ENCODE measurements at regions not wholly inside any gene's neighbourhood (a gene's known extent, or its start where the extent isn't known, plus 50 kb on each side); places are given as distances from the start of the nearest gene placed in this dataset.
"Not testable (repeated sequence)": the region's sequence is repeated elsewhere in the genome, so short reads cannot be mapped to it uniquely, and the experiment has no call there.

GRCh38 chr13:65825039-65825438 lies 1405.1 kb downstream of the PCDH9 start:
- DNase-seq (ENCODE audit: low read depth in 2 of 2) = no peak

DNA sequence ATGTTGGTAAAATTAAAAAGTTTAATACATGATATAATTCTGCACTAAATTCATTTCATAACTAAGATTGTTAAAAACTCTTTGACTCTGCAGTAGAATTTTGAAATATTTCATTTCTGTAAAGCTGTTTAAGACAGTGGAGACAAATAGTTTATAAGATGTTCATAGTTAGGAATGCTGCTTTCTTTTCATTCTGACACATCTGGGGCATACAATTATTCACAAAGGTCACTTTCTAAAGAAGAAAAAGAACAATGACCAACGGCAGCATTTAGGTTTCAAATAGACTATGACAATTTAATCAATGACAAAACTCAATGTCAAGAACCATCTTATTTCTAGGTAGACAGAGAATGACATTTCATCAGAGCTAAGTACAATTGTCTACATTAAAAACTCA lies 1422.1 kb downstream of the PCDH9 start:
- DNase-seq (ENCODE audit: low read depth in 2 of 2) = no peak

- DNase-seq (ENCODE audit: low read depth in 2 of 2) = no peak
These were observed 1426.4 kb downstream of the PCDH9 start for GRCh38 chr13:65803530-65804392.

DNA sequence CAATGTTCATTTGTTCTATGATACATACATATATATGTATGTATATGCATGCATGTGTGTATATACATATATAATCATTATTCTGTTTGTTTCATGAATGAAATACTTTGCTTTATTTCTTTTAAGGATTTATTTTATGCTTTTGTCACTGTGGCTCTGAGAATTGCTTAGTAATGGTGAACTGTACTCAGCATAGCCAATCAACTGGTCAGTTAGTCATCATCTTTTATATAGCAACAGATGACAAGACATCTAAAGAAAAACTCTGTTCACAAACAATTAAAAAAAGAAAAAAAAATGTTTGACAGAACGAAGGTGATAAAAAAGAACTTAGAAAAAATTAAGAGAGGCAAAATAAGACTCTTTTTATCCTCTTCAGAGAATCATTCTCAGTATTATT lies 1440.3 kb downstream of the PCDH9 start:
- DNase-seq (ENCODE audit: low read depth in 2 of 2) = no peak

DNA sequence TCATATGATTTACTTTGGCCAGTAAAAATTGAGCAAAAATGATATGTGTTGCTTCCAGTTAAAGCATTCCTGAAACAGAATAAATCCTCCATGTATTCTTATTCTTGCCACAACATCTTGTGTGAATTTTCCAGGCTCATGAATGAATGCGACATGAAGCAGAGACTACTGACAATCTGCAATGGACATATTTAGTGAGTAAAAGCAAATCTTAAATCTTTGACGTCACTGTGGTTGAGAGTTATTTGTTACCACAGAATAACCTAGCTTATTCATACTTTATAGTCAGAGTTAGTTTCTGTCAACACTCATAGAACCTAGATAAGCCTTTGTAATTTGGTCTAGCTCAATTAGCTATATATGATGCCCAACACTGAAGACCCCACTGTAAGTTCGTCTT lies 1443.1 kb downstream of the PCDH9 start:
- DNase-seq (ENCODE audit: low read depth in 2 of 2) = no peak

DNA sequence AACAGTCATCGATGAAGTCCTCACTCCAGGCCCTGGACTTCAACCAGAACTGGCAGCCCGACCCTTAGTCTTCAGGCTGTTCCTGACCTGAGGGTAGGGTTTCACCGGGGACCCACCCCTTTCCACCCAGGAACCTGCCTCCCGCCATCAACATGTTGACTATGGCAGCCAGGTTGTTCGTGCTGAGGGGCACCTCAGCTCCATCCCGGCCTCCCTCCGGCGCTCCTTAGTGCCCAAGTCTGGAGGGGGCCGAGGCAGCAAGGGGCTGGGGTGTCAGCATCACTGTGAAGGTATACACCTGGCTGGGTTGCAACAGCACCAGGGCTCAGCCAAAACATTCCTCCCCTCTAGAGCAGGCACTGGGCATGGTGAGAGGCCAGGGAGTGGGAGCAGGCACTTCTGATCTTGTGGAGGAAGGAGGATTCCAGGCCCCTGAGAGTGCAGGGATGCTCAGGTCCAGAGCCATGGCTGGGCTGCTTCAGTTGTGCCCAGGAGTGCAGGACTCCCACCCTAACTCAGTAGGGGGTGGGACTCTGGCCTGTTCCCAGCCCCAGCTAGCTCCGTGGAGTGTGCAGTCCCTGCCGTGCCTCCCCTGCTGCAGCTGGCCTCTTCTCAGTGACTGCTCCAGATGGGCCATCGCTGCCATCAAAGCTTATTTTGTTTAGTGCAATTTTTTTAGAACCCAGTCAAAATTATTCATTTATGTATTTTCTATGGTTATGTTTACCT lies 1445.9 kb downstream of the PCDH9 start:
- DNase-seq (ENCODE audit: low read depth in 2 of 2) = no peak

GRCh38 chr13:65783383-65783782 lies 1446.8 kb downstream of the PCDH9 start:
- no peak for DNase-seq (ENCODE audit: low read depth in 2 of 2)

DNA sequence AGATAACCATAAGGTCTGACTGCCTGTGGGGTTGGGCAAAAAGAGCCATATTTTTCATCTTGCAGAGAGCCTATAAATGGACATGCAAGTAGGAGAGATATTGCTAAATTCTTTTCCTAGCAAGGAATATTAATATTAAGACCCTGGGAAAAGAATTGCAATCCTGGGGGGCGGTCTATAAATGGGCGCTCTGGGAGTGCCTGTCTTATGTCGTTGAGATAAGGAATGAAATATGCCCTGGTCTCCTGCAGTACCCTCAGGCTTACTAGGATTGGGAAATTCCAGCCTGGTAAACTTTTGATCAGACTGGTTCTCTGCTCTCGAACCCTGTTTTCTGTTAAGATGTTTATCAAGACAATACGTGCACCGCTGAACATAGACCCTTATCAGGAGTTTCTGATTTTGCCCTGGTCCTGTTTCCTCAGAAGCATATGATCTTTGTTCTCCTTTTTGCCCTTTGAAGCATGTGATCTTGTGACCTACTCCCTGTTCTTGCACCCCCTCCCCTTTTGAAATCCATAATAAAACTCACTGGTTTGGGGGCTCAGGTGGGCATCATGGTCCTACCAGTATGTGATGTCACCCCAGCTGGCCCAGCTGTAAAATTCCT lies 1458.3 kb downstream of the PCDH9 start:
- not testable (repeated sequence) for DNase-seq (ENCODE audit: low read depth in 2 of 2)

- no peak for DNase-seq (ENCODE audit: low read depth in 2 of 2)
These were observed 1461.6 kb downstream of the PCDH9 start for GRCh38 chr13:65768545-65768944.

- no peak for DNase-seq (ENCODE audit: low read depth in 2 of 2)
These were observed 1466.3 kb downstream of the PCDH9 start for GRCh38 chr13:65763811-65764210.

DNA sequence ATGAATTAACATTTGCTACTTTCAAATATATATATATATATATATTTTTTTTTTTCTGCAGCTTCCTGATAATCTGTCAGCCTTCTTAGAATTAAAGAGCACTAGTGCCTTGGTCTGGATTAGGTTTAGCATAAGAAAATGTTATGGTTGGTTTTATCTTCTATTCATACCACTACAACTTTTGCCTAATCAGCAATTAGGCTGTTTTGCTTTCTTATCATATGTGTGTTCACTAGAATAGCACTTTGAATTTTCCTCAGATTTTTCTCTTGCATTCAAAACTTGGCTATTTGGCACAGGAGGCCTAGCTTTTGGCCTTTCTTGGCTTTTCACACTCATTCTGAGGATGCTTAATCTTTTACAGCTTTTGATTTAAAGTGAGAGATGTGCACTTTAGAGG lies 1468.1 kb downstream of the PCDH9 start:
- no peak for DNase-seq (ENCODE audit: low read depth in 2 of 2)

DNA sequence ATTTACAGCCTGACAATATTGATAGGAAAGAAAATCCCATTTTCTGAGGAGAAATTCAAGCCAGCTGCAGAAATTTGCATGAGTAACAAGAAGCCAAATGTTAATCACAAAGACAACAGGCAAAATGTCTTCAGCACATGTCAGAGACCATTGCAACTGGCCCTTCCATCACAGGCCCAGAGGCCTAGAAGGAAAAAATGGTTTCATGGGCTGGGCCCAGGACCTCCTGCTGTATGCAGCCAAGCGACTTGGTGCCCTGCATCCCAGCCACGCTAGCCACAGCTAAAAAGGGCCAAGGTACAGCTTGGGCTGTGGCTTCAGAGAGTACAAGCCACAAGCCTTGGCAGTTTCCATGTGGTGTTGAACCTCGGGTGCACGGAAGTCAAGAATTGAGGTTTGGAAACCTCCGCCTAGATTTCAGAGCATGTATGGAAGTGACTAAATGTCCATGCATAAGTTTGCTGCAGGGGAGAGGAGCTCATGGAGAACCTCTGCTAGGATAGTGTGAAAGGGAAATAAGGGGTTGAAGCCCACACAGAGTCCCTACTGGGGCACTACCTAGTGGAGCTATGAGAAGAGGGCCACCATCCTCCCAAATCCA lies 1474.0 kb downstream of the PCDH9 start:
- DNase-seq (ENCODE audit: low read depth in 2 of 2) = no peak

DNA sequence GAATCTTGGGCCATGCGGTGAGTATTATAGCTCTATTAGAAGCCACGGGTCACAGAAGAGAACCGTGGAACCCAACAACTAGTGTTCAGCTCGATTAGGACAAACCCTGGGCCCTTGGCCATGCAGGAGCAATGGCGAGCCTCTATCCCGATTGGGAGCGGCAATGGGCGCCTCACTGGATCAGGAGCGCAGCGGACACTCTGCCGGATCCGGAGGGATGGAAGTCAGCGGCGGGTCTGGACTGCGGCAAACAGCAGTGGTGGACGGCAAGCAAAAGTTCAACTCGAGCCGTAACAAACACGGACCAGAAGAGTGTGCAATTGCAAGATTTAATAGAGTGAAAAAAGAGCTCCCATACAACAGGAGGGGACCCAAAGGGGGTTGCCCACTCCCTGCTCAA lies 1481.9 kb downstream of the PCDH9 start:
- DNase-seq (ENCODE audit: low read depth in 2 of 2) = no peak

DNA sequence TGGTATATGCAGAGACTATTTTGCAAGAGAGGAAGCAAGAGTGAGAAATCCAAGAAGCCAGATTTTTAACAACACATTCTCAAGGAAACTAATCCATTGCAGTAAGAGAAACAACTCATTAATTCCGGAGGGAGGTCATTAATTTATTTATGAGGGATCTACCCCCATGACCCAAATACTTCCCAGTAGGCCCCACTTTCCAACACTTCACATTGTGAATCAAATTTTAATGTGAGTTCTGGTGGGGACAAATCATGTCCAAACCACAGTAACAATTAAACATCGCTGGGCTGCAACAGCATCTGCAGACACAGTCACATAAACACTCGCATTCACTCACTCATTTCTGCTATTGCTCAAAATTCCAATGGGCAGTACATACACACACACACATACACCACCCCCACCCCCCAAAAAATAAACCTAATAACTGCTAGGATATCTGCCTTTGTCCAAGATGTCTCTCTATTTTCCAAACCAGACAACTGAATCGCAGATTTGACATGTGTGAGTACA lies 1483.7 kb downstream of the PCDH9 start:
- DNase-seq (ENCODE audit: low read depth in 2 of 2) = no peak

- DNase-seq (ENCODE audit: low read depth in 2 of 2) = no peak
These were observed 1485.3 kb downstream of the PCDH9 start for GRCh38 chr13:65744836-65745235.

DNA sequence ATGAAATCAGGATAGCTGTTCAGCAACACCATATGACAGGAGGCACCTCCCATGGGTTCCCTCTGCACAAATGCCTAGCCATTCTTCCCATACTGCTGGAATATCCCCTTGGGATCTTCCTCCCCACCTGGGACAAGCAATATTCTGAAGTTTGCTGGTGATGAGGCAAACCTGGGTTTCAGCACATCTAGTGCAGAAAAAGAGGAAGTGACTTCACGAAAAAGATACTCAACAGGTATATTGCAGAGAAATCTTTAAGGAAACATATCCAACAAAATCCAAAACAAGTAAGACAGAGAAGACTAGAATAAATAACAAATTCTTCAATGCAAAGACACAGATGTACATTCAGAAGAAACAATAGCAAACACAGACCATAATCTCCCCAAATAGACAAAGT lies 1497.0 kb downstream of the PCDH9 start:
- DNase-seq (ENCODE audit: low read depth in 2 of 2) = no peak

DNA sequence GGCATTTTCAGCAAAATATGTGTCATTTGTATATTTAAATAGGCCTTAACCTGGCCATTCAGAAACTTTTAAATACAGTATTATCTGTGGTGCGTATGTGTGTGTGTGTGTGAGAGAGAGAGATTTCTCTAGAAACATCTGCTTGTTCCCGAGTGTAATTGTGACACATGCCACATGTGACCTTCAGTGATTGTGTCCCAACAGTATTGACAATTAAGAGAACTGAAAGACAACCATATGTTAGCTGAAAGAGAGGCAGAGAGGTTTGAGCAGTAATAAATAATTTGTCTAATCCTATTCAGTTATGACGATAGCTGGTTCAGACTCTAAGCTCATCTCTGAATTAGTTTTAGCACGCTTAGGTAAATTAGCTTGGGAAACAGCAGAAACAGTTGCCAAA lies 1503.1 kb downstream of the PCDH9 start:
- DNase-seq (ENCODE audit: low read depth in 2 of 2) = no peak

DNA sequence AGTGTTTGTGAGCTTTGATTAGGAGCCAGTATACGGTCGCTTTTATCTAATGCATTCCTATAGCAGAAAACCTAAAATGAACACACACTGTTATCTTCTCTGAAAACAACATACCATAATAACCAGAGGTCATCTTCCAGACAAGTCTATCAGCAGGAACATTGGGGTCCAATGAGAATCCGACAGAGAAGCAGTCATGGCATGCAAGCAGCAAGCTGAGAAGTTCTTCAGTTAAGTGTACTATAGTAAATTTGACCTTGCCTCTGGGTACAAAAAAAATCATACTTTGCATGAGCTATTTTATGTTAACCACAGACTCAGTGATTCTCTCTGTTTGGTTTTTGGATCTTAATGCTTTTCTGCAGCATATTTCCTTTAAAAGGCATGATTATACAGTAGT lies 1505.1 kb downstream of the PCDH9 start:
- DNase-seq (ENCODE audit: low read depth in 2 of 2) = no peak

- no peak for DNase-seq (ENCODE audit: low read depth in 2 of 2)
These were observed 1505.9 kb downstream of the PCDH9 start for GRCh38 chr13:65724226-65724625.

DNA sequence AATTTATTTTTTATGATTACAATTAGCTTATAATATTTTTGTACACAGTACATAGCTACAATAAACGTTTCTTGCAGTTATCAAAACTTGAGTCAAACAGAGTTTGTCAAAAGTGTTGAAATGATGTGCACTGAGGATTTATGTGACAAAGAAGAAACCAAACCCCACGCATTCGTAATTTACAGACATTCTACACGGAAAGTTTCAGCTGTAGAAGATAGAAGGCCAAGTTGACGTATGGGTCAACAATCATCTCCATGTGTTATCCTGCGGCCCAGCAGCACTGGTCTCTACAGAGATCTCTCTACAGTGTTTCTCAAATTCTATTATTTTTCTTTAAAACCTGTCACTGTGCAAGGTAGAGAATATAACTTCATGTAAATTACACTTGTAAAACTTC lies 1507.6 kb downstream of the PCDH9 start:
- no peak for DNase-seq (ENCODE audit: low read depth in 2 of 2)

DNA sequence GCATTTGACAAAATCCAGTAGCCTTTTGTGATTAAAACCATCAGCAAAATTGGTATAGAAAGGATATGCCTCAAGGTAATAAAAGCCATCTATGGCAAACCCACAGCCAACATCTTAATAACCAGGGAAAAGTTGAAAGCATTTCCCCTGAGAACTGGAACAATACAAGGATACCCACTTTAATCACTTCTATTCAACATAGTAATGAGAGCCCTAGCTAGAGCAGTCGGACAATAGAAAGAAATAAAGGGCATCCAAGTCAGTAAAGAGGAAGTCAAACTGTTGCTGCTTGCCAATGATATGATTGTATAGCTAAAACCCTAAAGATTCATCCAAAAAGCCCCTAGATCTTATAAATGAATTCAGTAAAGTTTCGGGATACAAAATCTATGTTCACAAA lies 1510.3 kb downstream of the PCDH9 start:
- DNase-seq (ENCODE audit: low read depth in 2 of 2) = no peak

- DNase-seq (ENCODE audit: low read depth in 2 of 2) = no peak
These were observed 1519.6 kb downstream of the PCDH9 start for GRCh38 chr13:65710514-65710913.
